ENCODE measurements at regions not wholly inside any gene's neighbourhood (a gene's known extent, or its start where the extent isn't known, plus 50 kb on each side); places are given as distances from the start of the nearest gene placed in this dataset.

DNA sequence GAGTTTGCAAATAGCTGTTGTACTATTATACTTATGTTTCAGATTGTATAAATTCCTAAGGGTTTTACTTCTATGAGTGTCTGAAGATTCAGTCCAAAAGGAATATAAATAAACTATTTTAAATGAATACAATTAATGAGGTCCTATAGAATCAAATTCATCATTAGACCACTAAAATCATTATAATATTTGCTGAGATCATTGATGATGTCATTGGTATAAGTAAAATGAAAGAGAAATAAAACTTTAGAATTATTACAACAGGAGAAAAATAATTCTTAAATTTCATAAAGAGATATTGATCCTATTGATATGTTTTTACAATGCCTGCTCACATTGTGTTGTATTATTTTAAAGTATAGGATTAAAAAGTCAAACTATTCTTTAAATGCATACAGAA lies 544.0 kb upstream of the ZWINT start:
- H3F3A ChIP-seq (replicated peaks; ENCODE audit: insufficient read depth) = no peaks in the 10 kb centered on the region
- no peak overlapping the region for H2AFZ ChIP-seq (ENCODE audit: low read depth)
- no peaks in the 10 kb centered on the region for H3K9me2 ChIP-seq
- no peak overlapping the region for H3K27ac ChIP-seq (ENCODE audit: low read depth in 2 of 2, low read length in 1 of 2)
- no peaks in the 10 kb centered on the region for H3K79me2 ChIP-seq (ENCODE audit: insufficient read depth)
- H3K27me3 ChIP-seq (ENCODE audit: insufficient read depth) = no peaks in the 10 kb centered on the region
- H3K9ac ChIP-seq = no peak overlapping the region
- CTCF ChIA-PET = no interaction called here
- no peaks in the 10 kb centered on the region for H3K4me1 ChIP-seq (ENCODE audit: control insufficient read depth in 1 of 2, insufficient read depth in 2 of 2, low read depth in 1 of 2, low read length in 1 of 2)
- H3K36me3 ChIP-seq (replicated peaks in 1 of 2; ENCODE audit: control insufficient read depth in 1 of 2, insufficient read depth in 2 of 2, low read length in 1 of 2) = no peaks in the 10 kb centered on the region
- DNase-seq = no peak
- H4K20me1 ChIP-seq (ENCODE audit: insufficient read depth) = no peaks in the 10 kb centered on the region
- no peaks in the 10 kb centered on the region; the same call in 1 of the 2 replicates for H3K9me3 ChIP-seq
- H3K4me2 ChIP-seq = no peak overlapping the region
- POLR2A ChIA-PET = no interaction called here
- no peak overlapping the region for H3K4me3 ChIP-seq (ENCODE audit: low read depth in 2 of 2, low read length in 1 of 2)
- no peak for TF ChIP-seq MAX (IDR thresholded peaks at IDR 0.05; ENCODE audit: low read depth)
- TF ChIP-seq RAD21 (IDR thresholded peaks at IDR 0.05; ENCODE audit: low read length) = no peak
- TF ChIP-seq SMC3 (IDR thresholded peaks at IDR 0.05; ENCODE audit: low read depth, low read length) = no peak
- TF ChIP-seq TCF12 (IDR thresholded peaks at IDR 0.05) = no peak
- no peak for TF ChIP-seq TEAD4 (IDR thresholded peaks at IDR 0.05; ENCODE audit: borderline replicate concordance, insufficient read depth)
- TF ChIP-seq GABPA (IDR thresholded peaks at IDR 0.05; ENCODE audit: low read depth) = no peak
- no peak for TF ChIP-seq NRF1 (IDR thresholded peaks at IDR 0.05; ENCODE audit: low read depth, low read length)
- TF ChIP-seq MXI1 (IDR thresholded peaks at IDR 0.05; ENCODE audit: low read depth, low read length) = no peak
- no peak for TF ChIP-seq EZH2phosphoT487 (IDR thresholded peaks at IDR 0.05; ENCODE audit: borderline replicate concordance, low read depth)
- TF ChIP-seq, protein P1, sequence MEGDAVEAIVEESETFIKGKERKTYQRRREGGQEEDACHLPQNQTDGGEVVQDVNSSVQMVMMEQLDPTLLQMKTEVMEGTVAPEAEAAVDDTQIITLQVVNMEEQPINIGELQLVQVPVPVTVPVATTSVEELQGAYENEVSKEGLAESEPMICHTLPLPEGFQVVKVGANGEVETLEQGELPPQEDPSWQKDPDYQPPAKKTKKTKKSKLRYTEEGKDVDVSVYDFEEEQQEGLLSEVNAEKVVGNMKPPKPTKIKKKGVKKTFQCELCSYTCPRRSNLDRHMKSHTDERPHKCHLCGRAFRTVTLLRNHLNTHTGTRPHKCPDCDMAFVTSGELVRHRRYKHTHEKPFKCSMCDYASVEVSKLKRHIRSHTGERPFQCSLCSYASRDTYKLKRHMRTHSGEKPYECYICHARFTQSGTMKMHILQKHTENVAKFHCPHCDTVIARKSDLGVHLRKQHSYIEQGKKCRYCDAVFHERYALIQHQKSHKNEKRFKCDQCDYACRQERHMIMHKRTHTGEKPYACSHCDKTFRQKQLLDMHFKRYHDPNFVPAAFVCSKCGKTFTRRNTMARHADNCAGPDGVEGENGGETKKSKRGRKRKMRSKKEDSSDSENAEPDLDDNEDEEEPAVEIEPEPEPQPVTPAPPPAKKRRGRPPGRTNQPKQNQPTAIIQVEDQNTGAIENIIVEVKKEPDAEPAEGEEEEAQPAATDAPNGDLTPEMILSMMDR (IDR thresholded peaks at IDR 0.05) = no peak
- TF ChIP-seq REST (IDR thresholded peaks at IDR 0.05; ENCODE audit: low read depth, low read length) = no peak

DNA sequence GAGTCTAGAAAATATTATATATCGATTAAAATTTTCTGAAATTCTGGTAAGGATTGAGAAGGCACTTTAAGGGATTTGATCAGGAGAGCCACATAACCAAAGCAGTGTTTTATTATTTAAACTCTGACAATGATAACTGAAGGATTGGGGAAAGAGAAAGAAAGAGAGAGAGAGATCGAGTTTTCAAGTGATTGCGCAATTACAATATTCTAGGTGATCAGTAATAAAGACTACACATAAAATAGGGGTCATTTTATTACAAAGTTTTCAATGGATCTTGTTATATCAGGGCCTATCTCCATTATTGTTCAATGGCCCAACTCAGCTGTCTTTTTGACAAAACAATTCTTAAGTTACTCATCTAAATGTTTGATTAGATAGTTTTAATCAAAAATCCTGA lies 541.5 kb upstream of the ZWINT start:
- Histone ChIP-seq H4K20me1 (ENCODE audit: insufficient read depth) (no peaks in the 10 kb centered on the region), H3K36me3 (replicated peaks in 1 of 2; ENCODE audit: control insufficient read depth in 1 of 2, insufficient read depth in 2 of 2, low read length in 1 of 2) (no peaks in the 10 kb centered on the region), H3K4me3 (ENCODE audit: low read depth in 2 of 2, low read length in 1 of 2) (no peak overlapping the region), H3K9me2 (no peaks in the 10 kb centered on the region), H3K27me3 (ENCODE audit: insufficient read depth) (no peaks in the 10 kb centered on the region), H3K27ac (ENCODE audit: low read depth in 2 of 2, low read length in 1 of 2) (no peak overlapping the region), H3K9ac (no peak overlapping the region), H3K4me1 (ENCODE audit: control insufficient read depth in 1 of 2, insufficient read depth in 2 of 2, low read depth in 1 of 2, low read length in 1 of 2) (no peaks in the 10 kb centered on the region), H3K4me2 (no peak overlapping the region), H3K79me2 (ENCODE audit: insufficient read depth) (no peaks in the 10 kb centered on the region), H3F3A (replicated peaks; ENCODE audit: insufficient read depth) (no peaks in the 10 kb centered on the region), H2AFZ (ENCODE audit: low read depth) (no peak overlapping the region), H3K9me3 (no peaks in the 10 kb centered on the region; the same call in 1 of the 2 replicates)
- 15% methylated on average over 3 of the region's 3 CpGs for WGBS (ENCODE audit: low lambda C conversion rate)
- no peak for DNase-seq
- CTCF ChIA-PET = no interaction called here
- POLR2A ChIA-PET = no interaction called here
- TF ChIP-seq USF2 (IDR thresholded peaks at IDR 0.05; ENCODE audit: borderline replicate concordance, low read depth, low read length) (no peak), FOSL2 (IDR thresholded peaks at IDR 0.05; ENCODE audit: borderline replicate concordance, low read depth) (no peak), ZBTB33 (IDR thresholded peaks at IDR 0.05; ENCODE audit: borderline replicate concordance, low read depth) (no peak), PBX3 (IDR thresholded peaks at IDR 0.05) (no peak), RFX5 (IDR thresholded peaks at IDR 0.05; ENCODE audit: low read length) (no peak), FOXM1 (IDR thresholded peaks at IDR 0.05; ENCODE audit: low read depth) (no peak), RAD21 (IDR thresholded peaks at IDR 0.05; ENCODE audit: low read length) (no peak), USF1 (IDR thresholded peaks at IDR 0.05; ENCODE audit: borderline replicate concordance, low read depth) (no peak), YY1 (IDR thresholded peaks at IDR 0.05; ENCODE audit: low read depth) (no peak)
